ENCODE measurements at regions not wholly inside any gene's neighbourhood (a gene's known extent, or its start where the extent isn't known, plus 50 kb on each side); places are given as distances from the start of the nearest gene placed in this dataset.
A peak's percentile ranks its signal among the peaks of the same experiment; 100 is the strongest.

DNA sequence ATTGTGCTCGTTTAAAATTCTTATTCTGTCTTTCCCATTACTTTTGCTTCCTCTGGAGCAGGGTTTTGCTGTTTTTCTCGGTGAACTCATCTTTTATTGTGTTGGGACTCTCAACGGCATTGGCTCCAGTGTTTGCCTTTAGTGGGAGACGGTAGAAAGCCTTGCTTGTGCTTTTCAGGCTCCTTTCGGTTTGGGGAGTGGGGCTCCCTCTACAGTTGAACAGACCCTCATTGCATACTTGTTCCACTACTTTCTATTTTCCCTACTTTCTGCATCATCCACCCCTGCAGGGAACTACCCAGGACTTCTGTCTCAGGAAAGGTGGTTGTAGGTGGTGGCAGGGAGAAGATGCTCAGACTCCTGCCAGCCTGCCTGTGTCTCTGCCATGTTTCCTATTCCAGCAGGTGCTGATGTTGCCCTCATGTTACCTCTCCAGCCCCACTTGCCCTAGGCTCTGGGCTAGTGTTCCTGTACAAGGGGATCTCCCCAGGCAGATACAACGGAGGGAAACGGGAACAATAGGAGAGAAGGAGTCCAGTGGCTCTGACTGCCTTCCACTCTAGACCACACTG is 68.5 kb upstream of the ZBTB18 start (continued):
- peak; percentile 65 to 69 for TF ChIP-seq RAD21 (IDR thresholded peaks at IDR 0.05 in 1 of 2, conservative IDR thresholded peaks at IDR 0.05 in 1 of 2; ENCODE audit: low read depth in 2 of 2, low read length in 2 of 2)

All from H1 (cell line).